Dendritic cell treated with granulocyte-macrophage colony-stimulating factor and Interleukin-4, amounts not matched to agents 40 ng/mL and 50 ng/mL, for 4 days (primary cell): ENCODE measurements at regions not wholly inside any gene's neighbourhood (a gene's known extent, or its start where the extent isn't known, plus 50 kb on each side); places are given as distances from the start of the nearest gene placed in this dataset.

Experiments used
- H3K27ac Mint-ChIP-seq: one replicate; pipeline ENCODE4 v1.8.0; 2022; ENCODE audit warnings: mild to moderate bottlenecking, mixed read lengths
- H3K27me3 Mint-ChIP-seq: one replicate; pipeline ENCODE4 v1.8.0; 2022; ENCODE audit warnings: mild to moderate bottlenecking, mixed read lengths
- H3K36me3 Mint-ChIP-seq: one replicate; pipeline ENCODE4 v1.8.0; 2022; ENCODE audit warnings: low read depth, mixed read lengths
- H3K4me1 Mint-ChIP-seq: one replicate; pipeline ENCODE4 v1.8.0; 2022; ENCODE audit warnings: low read depth, mixed read lengths
- H3K4me3 Mint-ChIP-seq: one replicate; pipeline ENCODE4 v1.8.0; 2022; ENCODE audit warnings: mild to moderate bottlenecking, moderate library complexity, mixed read lengths
- H3K9me3 Mint-ChIP-seq: one replicate; pipeline ENCODE4 v1.8.0; 2022; ENCODE audit warnings: mixed read lengths
- intact Hi-C: fragments of 100-400 bp; cut with micrococcal nuclease; formaldehyde crosslinking; loops from one replicate; pipeline ENCODE4 v1.15.0; 2022

GRCh38 chr4:1576961-1577821 is 106.9 kb downstream of the FAM53A start:
- H3K27me3 Mint-ChIP-seq: peaks cover 3% of the 10 kb centered on the region
- H3K27ac Mint-ChIP-seq: no peak overlapping the region
- H3K4me3 Mint-ChIP-seq: no peak overlapping the region
- peaks cover 9% of the 10 kb centered on the region for H3K9me3 Mint-ChIP-seq
- intact Hi-C loops: no loop called here
- no peaks in the 10 kb centered on the region for H3K36me3 Mint-ChIP-seq
- peaks cover 6% of the 10 kb centered on the region for H3K4me1 Mint-ChIP-seq

GRCh38 chr4:1576304-1576960 is 107.7 kb downstream of the FAM53A start:
- Mint-ChIP-seq H3K4me1 (peaks cover 6% of the 10 kb centered on the region), H3K9me3 (peaks cover 9% of the 10 kb centered on the region), H3K27ac (no peak overlapping the region), H3K36me3 (no peaks in the 10 kb centered on the region), H3K27me3 (peaks cover 3% of the 10 kb centered on the region), H3K4me3 (no peak overlapping the region)
- intact Hi-C loops: no loop called here

GRCh38 chr4:1575418-1576303 is 108.5 kb downstream of the FAM53A start:
- intact Hi-C loops: no loop called here
- no peak overlapping the region for H3K27ac Mint-ChIP-seq
- no peaks in the 10 kb centered on the region for H3K36me3 Mint-ChIP-seq
- peaks cover 9% of the 10 kb centered on the region for H3K9me3 Mint-ChIP-seq
- peaks cover 3% of the 10 kb centered on the region for H3K27me3 Mint-ChIP-seq
- peaks cover 6% of the 10 kb centered on the region for H3K4me1 Mint-ChIP-seq
- H3K4me3 Mint-ChIP-seq: no peak overlapping the region

- intact Hi-C loops: no loop called here
- Mint-ChIP-seq H3K36me3 (no peaks in the 10 kb centered on the region), H3K27ac (no peak overlapping the region), H3K4me1 (peaks cover 6% of the 10 kb centered on the region), H3K9me3 (peaks cover 9% of the 10 kb centered on the region), H3K27me3 (peaks cover 5% of the 10 kb centered on the region), H3K4me3 (no peak overlapping the region)
Observed at GRCh38 chr4:1574601-1575417, 109.3 kb downstream of the FAM53A start.

- no peaks in the 10 kb centered on the region for H3K36me3 Mint-ChIP-seq
- H3K4me3 Mint-ChIP-seq: no peak overlapping the region
- peaks cover 11% of the 10 kb centered on the region for H3K27me3 Mint-ChIP-seq
- H3K9me3 Mint-ChIP-seq: peaks cover 9% of the 10 kb centered on the region
- no peak overlapping the region for H3K27ac Mint-ChIP-seq
- intact Hi-C loops: no loop called here
- peaks cover 6% of the 10 kb centered on the region for H3K4me1 Mint-ChIP-seq
Observed at GRCh38 chr4:1573830-1574459, 110.2 kb downstream of the FAM53A start.

GRCh38 chr4:1572964-1573720 is 111.0 kb downstream of the FAM53A start:
- H3K36me3 Mint-ChIP-seq: no peaks in the 10 kb centered on the region
- H3K9me3 Mint-ChIP-seq: peaks cover 9% of the 10 kb centered on the region
- intact Hi-C loops: no loop called here
- H3K27ac Mint-ChIP-seq: no peak overlapping the region
- H3K4me3 Mint-ChIP-seq: no peak overlapping the region
- H3K27me3 Mint-ChIP-seq: peaks cover 14% of the 10 kb centered on the region
- H3K4me1 Mint-ChIP-seq: peaks cover 6% of the 10 kb centered on the region

GRCh38 chr4:1572521-1572920 is 111.6 kb downstream of the FAM53A start:
- no peak overlapping the region for H3K4me3 Mint-ChIP-seq
- no peak overlapping the region for H3K27ac Mint-ChIP-seq
- H3K4me1 Mint-ChIP-seq: peaks cover 6% of the 10 kb centered on the region
- H3K36me3 Mint-ChIP-seq: no peaks in the 10 kb centered on the region
- intact Hi-C loops: no loop called here
- H3K9me3 Mint-ChIP-seq: peaks cover 9% of the 10 kb centered on the region
- H3K27me3 Mint-ChIP-seq: peaks cover 21% of the 10 kb centered on the region

- Mint-ChIP-seq H3K4me3 (no peak overlapping the region), H3K36me3 (no peaks in the 10 kb centered on the region), H3K4me1 (peaks cover 6% of the 10 kb centered on the region), H3K27ac (no peak overlapping the region), H3K9me3 (peaks cover 9% of the 10 kb centered on the region), H3K27me3 (peaks cover 23% of the 10 kb centered on the region)
- intact Hi-C loops: no loop called here
Observed at GRCh38 chr4:1572010-1572385, 112.1 kb downstream of the FAM53A start.

- H3K27ac Mint-ChIP-seq: no peak overlapping the region
- H3K36me3 Mint-ChIP-seq: no peaks in the 10 kb centered on the region
- peaks cover 26% of the 10 kb centered on the region for H3K27me3 Mint-ChIP-seq
- no peak overlapping the region for H3K4me3 Mint-ChIP-seq
- H3K4me1 Mint-ChIP-seq: peaks cover 6% of the 10 kb centered on the region
- intact Hi-C loops: no loop called here
- H3K9me3 Mint-ChIP-seq: peaks cover 9% of the 10 kb centered on the region
Observed at GRCh38 chr4:1571165-1572009, 112.7 kb downstream of the FAM53A start.

GRCh38 chr4:1570291-1571164 is 113.6 kb downstream of the FAM53A start:
- Mint-ChIP-seq H3K4me1 (peaks cover 10% of the 10 kb centered on the region), H3K27ac (no peak overlapping the region), H3K36me3 (no peaks in the 10 kb centered on the region), H3K27me3 (peaks cover 29% of the 10 kb centered on the region), H3K9me3 (peaks cover 9% of the 10 kb centered on the region), H3K4me3 (no peak overlapping the region)
- intact Hi-C loops: no loop called here

- Mint-ChIP-seq H3K4me3 (no peak overlapping the region), H3K9me3 (peaks cover 9% of the 10 kb centered on the region), H3K27ac (no peak overlapping the region), H3K27me3 (peaks cover 32% of the 10 kb centered on the region), H3K36me3 (no peaks in the 10 kb centered on the region), H3K4me1 (peaks cover 10% of the 10 kb centered on the region)
- intact Hi-C loops: no loop called here
Observed at GRCh38 chr4:1569461-1570151, 114.5 kb downstream of the FAM53A start.
